Fibroblast of lung (primary cell): ENCODE measurements at regions not wholly inside any gene's neighbourhood (a gene's known extent, or its start where the extent isn't known, plus 50 kb on each side); places are given as distances from the start of the nearest gene placed in this dataset.

Source experiments
- EZH2 ChIP-seq: IDR thresholded peaks from 2 replicates; pipeline ENCODE4 v1.5.1; 2012; ENCODE audit warnings: low read length, control low read depth, mild to moderate bottlenecking; ENCODE audit errors: missing control alignments
- TF ChIP-seq, protein P1 (sequence below), 2 donors: IDR thresholded peaks in 1 of 2; conservative IDR thresholded peaks in 1 of 2; 1 replicate in 1 of 2; 2 replicates in 1 of 2; pipeline ENCODE4 v1.5.1; 2011 to 2012; ENCODE audit warnings: low read length in 2 of 2, control low read depth in 1 of 2, inconsistent platforms in 1 of 2, low read depth in 1 of 2, mild to moderate bottlenecking in 1 of 2

- TF ChIP-seq, protein P1, sequence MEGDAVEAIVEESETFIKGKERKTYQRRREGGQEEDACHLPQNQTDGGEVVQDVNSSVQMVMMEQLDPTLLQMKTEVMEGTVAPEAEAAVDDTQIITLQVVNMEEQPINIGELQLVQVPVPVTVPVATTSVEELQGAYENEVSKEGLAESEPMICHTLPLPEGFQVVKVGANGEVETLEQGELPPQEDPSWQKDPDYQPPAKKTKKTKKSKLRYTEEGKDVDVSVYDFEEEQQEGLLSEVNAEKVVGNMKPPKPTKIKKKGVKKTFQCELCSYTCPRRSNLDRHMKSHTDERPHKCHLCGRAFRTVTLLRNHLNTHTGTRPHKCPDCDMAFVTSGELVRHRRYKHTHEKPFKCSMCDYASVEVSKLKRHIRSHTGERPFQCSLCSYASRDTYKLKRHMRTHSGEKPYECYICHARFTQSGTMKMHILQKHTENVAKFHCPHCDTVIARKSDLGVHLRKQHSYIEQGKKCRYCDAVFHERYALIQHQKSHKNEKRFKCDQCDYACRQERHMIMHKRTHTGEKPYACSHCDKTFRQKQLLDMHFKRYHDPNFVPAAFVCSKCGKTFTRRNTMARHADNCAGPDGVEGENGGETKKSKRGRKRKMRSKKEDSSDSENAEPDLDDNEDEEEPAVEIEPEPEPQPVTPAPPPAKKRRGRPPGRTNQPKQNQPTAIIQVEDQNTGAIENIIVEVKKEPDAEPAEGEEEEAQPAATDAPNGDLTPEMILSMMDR (conservative IDR thresholded peaks at IDR 0.05 in 1 of 2, IDR thresholded peaks at IDR 0.05 in 1 of 2; ENCODE audit: low read depth in 1 of 2, low read length in 2 of 2) = no peak
- no peak for TF ChIP-seq EZH2
These were observed 87.8 kb upstream of the HSPA9 start for GRCh38 chr5:138663009-138663408.
